ENCODE measurements at regions not wholly inside any gene's neighbourhood (a gene's known extent, or its start where the extent isn't known, plus 50 kb on each side); places are given as distances from the start of the nearest gene placed in this dataset.

DNA sequence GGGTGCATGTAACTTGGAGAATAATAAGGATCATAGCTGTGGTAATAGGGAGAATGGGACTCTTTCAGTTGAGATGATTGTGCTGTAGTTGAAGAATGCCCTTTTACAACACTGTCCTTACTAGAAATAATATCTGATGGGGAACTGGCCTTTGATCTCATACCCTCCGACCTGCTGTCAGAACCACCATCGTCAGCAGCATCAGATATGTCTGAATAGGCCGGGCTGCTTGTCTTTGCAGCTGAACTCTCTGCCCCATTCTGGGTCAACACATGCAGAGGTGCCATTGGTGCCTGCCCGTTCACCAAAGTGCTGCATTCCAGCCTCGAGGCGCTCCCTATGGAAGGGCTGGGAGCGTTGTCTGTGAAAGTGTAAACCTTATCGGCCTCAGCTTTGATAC lies 99.1 kb downstream of the ZNF608 start:
- no peaks in the 10 kb centered on the region for H3K9me3 ChIP-seq (ENCODE audit: control insufficient read depth in 2 of 2, low read length in 2 of 2)
- no peaks in the 10 kb centered on the region for H3K27me3 ChIP-seq (ENCODE audit: control insufficient read depth in 2 of 2, insufficient read depth in 2 of 2, low read length in 2 of 2)
- H3K36me3 ChIP-seq (ENCODE audit: control insufficient read depth in 2 of 2, insufficient read depth in 2 of 2, low read length in 2 of 2) = peaks cover 8 to 13% of the 10 kb centered on the region in 2 donors
- H3K27ac ChIP-seq (ENCODE audit: low read depth in 2 of 2, low read length in 2 of 2) = no peak overlapping the region
- H3K9ac ChIP-seq (ENCODE audit: low read depth in 1 of 2, low read length in 2 of 2) = no peak overlapping the region
- H3K4me1 ChIP-seq (ENCODE audit: control insufficient read depth in 2 of 2, insufficient read depth in 2 of 2, low read length in 2 of 2) = peaks cover 32% of the 10 kb centered on the region in 2 donors
- H3K4me3 ChIP-seq (ENCODE audit: low read length in 2 of 2) = no peak overlapping the region

DNA sequence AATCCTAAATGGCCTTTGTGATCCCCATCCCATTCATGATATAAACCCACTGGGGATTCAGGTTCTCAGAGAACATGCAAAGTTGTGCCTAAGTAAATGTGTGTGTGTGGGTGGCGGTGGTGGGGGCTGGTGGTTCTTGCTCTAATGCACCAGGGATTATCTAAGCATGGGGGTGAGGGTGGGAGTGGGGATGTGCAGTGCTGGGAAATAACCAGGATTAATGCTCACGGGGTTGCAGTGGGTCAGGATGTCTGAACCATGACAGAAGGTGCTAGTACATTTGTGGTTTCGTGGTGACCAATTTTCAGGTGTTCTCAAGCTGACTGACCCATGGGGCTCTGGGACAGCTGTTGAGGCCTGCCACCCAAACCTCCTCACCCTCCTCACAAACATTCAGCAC lies 101.0 kb downstream of the ZNF608 start:
- no peak overlapping the region for H3K9ac ChIP-seq (ENCODE audit: low read depth in 1 of 2, low read length in 2 of 2)

DNA sequence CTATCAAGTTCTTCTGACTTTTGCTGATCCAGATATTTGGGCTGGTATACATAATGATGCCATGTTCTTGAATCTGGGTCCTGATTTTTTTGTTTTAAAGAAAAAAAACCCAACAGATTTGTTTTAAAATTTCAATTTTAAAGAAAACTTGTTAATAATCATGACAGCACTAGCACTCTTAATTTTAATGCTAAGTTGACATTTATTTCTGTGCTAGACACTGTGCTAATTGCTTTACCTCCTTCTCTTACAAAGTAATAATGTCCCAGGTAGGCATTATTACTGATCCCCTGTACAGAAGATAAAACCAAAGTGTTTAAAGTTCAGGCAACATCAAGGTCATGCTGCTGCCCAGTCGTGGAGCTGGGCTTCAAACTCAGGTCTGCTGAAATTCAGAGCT lies 101.9 kb downstream of the ZNF608 start:
- no peak overlapping the region for H3K9ac ChIP-seq (ENCODE audit: low read depth in 1 of 2, low read length in 2 of 2)
- peaks cover 8 to 13% of the 10 kb centered on the region in 2 donors for H3K36me3 ChIP-seq (ENCODE audit: control insufficient read depth in 2 of 2, insufficient read depth in 2 of 2, low read length in 2 of 2)
- no peaks in the 10 kb centered on the region for H3K27me3 ChIP-seq (ENCODE audit: control insufficient read depth in 2 of 2, insufficient read depth in 2 of 2, low read length in 2 of 2)
- no peak overlapping the region for H3K4me3 ChIP-seq (ENCODE audit: low read length in 2 of 2)
- no peaks in the 10 kb centered on the region for H3K9me3 ChIP-seq (ENCODE audit: control insufficient read depth in 2 of 2, low read length in 2 of 2)
- H3K4me1 ChIP-seq (ENCODE audit: control insufficient read depth in 2 of 2, insufficient read depth in 2 of 2, low read length in 2 of 2) = peaks cover 12 to 13% of the 10 kb centered on the region in 2 donors
- no peak overlapping the region for H3K27ac ChIP-seq (ENCODE audit: low read depth in 2 of 2, low read length in 2 of 2)

More for the DNA sequence above, 101.0 kb downstream of the ZNF608 start:
- Histone ChIP-seq H3K27ac (ENCODE audit: low read depth in 2 of 2, low read length in 2 of 2) (no peak overlapping the region), H3K36me3 (ENCODE audit: control insufficient read depth in 2 of 2, insufficient read depth in 2 of 2, low read length in 2 of 2) (peaks cover 8 to 13% of the 10 kb centered on the region in 2 donors), H3K4me3 (ENCODE audit: low read length in 2 of 2) (no peak overlapping the region), H3K9me3 (ENCODE audit: control insufficient read depth in 2 of 2, low read length in 2 of 2) (no peaks in the 10 kb centered on the region), H3K4me1 (ENCODE audit: control insufficient read depth in 2 of 2, insufficient read depth in 2 of 2, low read length in 2 of 2) (peaks cover 20% of the 10 kb centered on the region in 2 donors), H3K27me3 (ENCODE audit: control insufficient read depth in 2 of 2, insufficient read depth in 2 of 2, low read length in 2 of 2) (no peaks in the 10 kb centered on the region)

DNA sequence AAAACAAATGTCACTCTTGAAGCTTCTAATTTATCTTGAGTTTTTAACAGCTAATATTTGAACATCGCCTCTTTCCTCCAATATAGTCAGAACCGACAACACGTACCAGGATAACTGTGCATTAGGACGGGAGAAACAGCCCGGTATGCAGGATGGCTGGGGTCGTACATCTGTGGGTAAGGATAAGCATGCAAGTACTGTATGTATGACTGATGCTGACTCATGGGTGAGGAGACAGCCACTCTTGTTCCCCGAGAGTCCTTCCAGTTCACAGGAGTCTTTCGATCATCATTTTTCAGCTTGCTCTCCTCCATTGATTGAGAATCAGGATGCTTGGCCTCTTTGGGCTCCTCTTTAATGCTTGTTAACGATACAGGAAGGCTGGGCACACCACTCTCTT lies 102.3 kb downstream of the ZNF608 start:
- Histone ChIP-seq H3K4me1 (ENCODE audit: control insufficient read depth in 2 of 2, insufficient read depth in 2 of 2, low read length in 2 of 2) (peaks cover 7 to 8% of the 10 kb centered on the region in 2 donors), H3K27me3 (ENCODE audit: control insufficient read depth in 2 of 2, insufficient read depth in 2 of 2, low read length in 2 of 2) (no peaks in the 10 kb centered on the region), H3K36me3 (ENCODE audit: control insufficient read depth in 2 of 2, insufficient read depth in 2 of 2, low read length in 2 of 2) (peaks cover 8 to 13% of the 10 kb centered on the region in 2 donors), H3K27ac (ENCODE audit: low read depth in 2 of 2, low read length in 2 of 2) (no peak overlapping the region), H3K9me3 (ENCODE audit: control insufficient read depth in 2 of 2, low read length in 2 of 2) (no peaks in the 10 kb centered on the region), H3K4me3 (ENCODE audit: low read length in 2 of 2) (no peak overlapping the region), H3K9ac (ENCODE audit: low read depth in 1 of 2, low read length in 2 of 2) (no peak overlapping the region)

DNA sequence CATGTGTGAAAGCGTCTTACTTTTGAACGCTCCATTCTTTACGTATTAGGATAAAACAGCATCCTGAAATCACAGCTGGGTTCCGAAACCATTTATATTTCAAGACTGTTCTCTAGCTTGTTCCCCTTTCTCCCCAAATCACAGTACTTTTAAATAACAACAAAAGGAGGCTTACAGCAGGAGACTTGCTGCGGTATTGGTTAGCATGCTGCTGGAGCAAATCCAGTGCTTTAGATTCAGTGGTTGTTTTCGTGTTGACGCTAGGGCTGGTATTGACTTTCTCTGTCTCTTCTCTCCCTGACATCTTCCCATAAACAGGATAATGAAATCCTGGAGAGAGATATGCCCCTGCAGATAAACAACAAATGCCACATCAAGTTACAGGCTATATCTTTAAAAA lies 103.1 kb downstream of the ZNF608 start:
- no peaks in the 10 kb centered on the region for H3K9me3 ChIP-seq (ENCODE audit: control insufficient read depth in 2 of 2, low read length in 2 of 2)
- no peak overlapping the region for H3K27ac ChIP-seq (ENCODE audit: low read depth in 2 of 2, low read length in 2 of 2)
- H3K4me1 ChIP-seq (ENCODE audit: control insufficient read depth in 2 of 2, insufficient read depth in 2 of 2, low read length in 2 of 2) = peaks cover 3 to 6% of the 10 kb centered on the region in 2 donors
- H3K4me3 ChIP-seq (ENCODE audit: low read length in 2 of 2) = no peak overlapping the region
- peaks cover 6 to 12% of the 10 kb centered on the region in 2 donors for H3K36me3 ChIP-seq (ENCODE audit: control insufficient read depth in 2 of 2, insufficient read depth in 2 of 2, low read length in 2 of 2)
- H3K27me3 ChIP-seq (ENCODE audit: control insufficient read depth in 2 of 2, insufficient read depth in 2 of 2, low read length in 2 of 2) = no peaks in the 10 kb centered on the region
- no peak overlapping the region for H3K9ac ChIP-seq (ENCODE audit: low read depth in 1 of 2, low read length in 2 of 2)

DNA sequence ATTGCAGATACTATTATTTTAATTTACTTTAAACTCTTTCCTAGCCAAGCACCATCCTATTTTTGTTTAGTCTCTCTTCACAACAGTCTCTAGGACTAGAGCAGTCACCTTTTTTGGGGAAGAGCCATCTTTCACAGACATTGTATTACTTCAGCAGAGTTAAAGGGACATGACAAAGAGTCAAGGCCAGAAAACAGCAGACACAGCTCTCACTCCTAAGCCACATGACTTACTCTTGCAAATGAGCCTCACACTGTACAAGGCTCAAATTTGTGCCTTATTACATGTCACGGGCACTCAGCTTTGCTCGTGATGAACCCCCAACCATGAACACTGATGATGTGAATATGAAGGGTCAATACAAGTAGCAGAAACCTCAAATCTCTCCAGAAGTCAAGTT lies 104.3 kb downstream of the ZNF608 start:
- H3K27me3 ChIP-seq (ENCODE audit: control insufficient read depth in 2 of 2, insufficient read depth in 2 of 2, low read length in 2 of 2) = no peaks in the 10 kb centered on the region

DNA sequence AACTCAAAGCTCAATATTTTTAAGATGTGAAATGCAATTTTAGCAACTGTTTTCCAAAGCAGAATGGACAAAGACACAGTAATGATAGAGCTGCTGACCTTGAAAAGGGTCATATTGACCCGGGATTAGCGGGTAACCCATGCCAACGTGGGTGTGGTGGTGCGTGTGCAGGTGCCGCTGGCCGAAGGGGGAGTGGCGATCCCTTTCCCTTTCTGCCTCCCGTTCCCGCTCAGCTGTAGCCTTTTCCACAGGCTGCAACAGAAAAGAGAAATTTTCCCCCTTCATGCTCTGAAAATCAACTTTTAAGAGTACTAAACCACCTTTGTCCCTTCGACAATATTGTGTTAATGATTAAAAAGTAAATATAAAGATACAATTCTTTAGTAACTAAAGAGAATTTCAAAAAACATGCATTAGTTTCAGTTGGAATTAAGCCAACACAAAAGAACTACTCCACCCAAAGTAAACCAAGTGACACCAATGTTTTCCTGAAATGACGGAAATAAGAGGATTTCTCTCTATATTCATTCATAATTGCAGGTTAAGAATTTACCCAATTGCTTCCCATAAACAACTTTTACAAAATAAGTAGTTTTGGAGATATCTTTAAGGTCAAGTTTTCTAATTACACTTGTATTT lies 105.2 kb downstream of the ZNF608 start:
- Histone ChIP-seq H3K4me3 (ENCODE audit: low read length in 2 of 2) (no peak overlapping the region), H3K9ac (ENCODE audit: low read depth in 1 of 2, low read length in 2 of 2) (no peak overlapping the region), H3K9me3 (ENCODE audit: control insufficient read depth in 2 of 2, low read length in 2 of 2) (no peaks in the 10 kb centered on the region), H3K27me3 (ENCODE audit: control insufficient read depth in 2 of 2, insufficient read depth in 2 of 2, low read length in 2 of 2) (no peaks in the 10 kb centered on the region), H3K36me3 (ENCODE audit: control insufficient read depth in 2 of 2, insufficient read depth in 2 of 2, low read length in 2 of 2) (peaks cover 4 to 6% of the 10 kb centered on the region in 2 donors), H3K27ac (ENCODE audit: low read depth in 2 of 2, low read length in 2 of 2) (peak overlapping the region in 1 of 2 donors; percentile 53), H3K4me1 (ENCODE audit: control insufficient read depth in 2 of 2, insufficient read depth in 2 of 2, low read length in 2 of 2) (peaks cover 3 to 6% of the 10 kb centered on the region in 2 donors)

More for the DNA sequence above, 104.3 kb downstream of the ZNF608 start:
- Histone ChIP-seq H3K9me3 (ENCODE audit: control insufficient read depth in 2 of 2, low read length in 2 of 2) (no peaks in the 10 kb centered on the region), H3K27ac (ENCODE audit: low read depth in 2 of 2, low read length in 2 of 2) (no peak overlapping the region), H3K9ac (ENCODE audit: low read depth in 1 of 2, low read length in 2 of 2) (no peak overlapping the region), H3K4me3 (ENCODE audit: low read length in 2 of 2) (no peak overlapping the region), H3K36me3 (ENCODE audit: control insufficient read depth in 2 of 2, insufficient read depth in 2 of 2, low read length in 2 of 2) (peaks cover 3 to 6% of the 10 kb centered on the region in 2 donors), H3K4me1 (ENCODE audit: control insufficient read depth in 2 of 2, insufficient read depth in 2 of 2, low read length in 2 of 2) (peaks cover 3 to 6% of the 10 kb centered on the region in 2 donors)

DNA sequence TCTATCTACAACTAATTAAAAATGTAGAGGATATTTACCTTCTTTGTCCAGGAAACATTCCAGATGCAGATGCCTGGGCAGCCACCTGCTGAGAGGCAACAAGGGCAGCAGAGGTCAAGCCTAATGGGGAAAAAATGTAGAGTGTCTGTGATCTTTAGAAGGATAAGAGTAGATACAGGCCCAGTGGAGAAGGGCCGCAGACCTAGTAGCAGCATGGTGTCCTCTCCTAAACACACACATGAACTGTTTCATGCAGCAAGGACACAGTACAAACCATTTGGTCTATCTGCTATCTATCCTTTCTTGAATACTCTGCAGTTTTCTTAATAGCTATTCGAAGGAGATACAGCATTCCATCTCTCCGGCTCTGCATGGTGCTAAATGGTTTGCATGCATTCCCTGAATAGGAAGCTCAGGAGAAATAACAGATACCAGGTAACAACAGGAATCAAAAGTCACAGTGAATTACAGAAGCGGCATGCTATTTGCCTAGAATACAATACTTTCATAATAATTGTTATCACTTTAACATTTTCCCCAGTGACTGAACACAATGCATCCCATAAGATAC lies 107.3 kb downstream of the ZNF608 start:
- Histone ChIP-seq H3K36me3 (ENCODE audit: control insufficient read depth in 2 of 2, insufficient read depth in 2 of 2, low read length in 2 of 2) (peaks cover 4 to 8% of the 10 kb centered on the region in 2 donors), H3K9ac (ENCODE audit: low read depth in 1 of 2, low read length in 2 of 2) (no peak overlapping the region), H3K27me3 (ENCODE audit: control insufficient read depth in 2 of 2, insufficient read depth in 2 of 2, low read length in 2 of 2) (no peaks in the 10 kb centered on the region), H3K9me3 (ENCODE audit: control insufficient read depth in 2 of 2, low read length in 2 of 2) (no peaks in the 10 kb centered on the region), H3K27ac (ENCODE audit: low read depth in 2 of 2, low read length in 2 of 2) (no peak overlapping the region), H3K4me3 (ENCODE audit: low read length in 2 of 2) (no peak overlapping the region), H3K4me1 (ENCODE audit: control insufficient read depth in 2 of 2, insufficient read depth in 2 of 2, low read length in 2 of 2) (peaks cover 3 to 6% of the 10 kb centered on the region in 2 donors)

DNA sequence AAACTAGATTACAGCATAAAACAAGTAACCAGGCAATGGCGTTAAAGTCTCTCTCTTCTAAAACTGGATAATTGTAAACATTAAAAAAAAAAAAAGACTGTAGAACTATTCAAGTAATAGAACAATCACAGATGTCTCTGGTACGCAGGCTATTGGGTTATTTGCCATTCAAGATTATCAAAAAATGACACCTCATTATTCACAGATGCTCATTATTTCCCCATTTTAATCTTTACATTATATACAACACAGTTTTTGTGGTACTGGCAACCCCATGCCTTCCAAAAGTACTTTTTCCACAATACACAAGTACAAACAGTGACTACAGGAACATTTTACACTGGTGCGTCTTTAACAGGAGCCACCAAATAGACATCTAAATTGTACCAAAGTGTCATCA lies 109.4 kb downstream of the ZNF608 start:
- Histone ChIP-seq H3K9ac (ENCODE audit: low read depth in 1 of 2, low read length in 2 of 2) (no peak overlapping the region), H3K36me3 (ENCODE audit: control insufficient read depth in 2 of 2, insufficient read depth in 2 of 2, low read length in 2 of 2) (peaks cover 4% of the 10 kb centered on the region in 2 donors), H3K4me1 (ENCODE audit: control insufficient read depth in 2 of 2, insufficient read depth in 2 of 2, low read length in 2 of 2) (peaks cover 3% of the 10 kb centered on the region in 2 donors), H3K9me3 (ENCODE audit: control insufficient read depth in 2 of 2, low read length in 2 of 2) (no peaks in the 10 kb centered on the region), H3K27me3 (ENCODE audit: control insufficient read depth in 2 of 2, insufficient read depth in 2 of 2, low read length in 2 of 2) (no peaks in the 10 kb centered on the region), H3K27ac (ENCODE audit: low read depth in 2 of 2, low read length in 2 of 2) (no peak overlapping the region), H3K4me3 (ENCODE audit: low read length in 2 of 2) (no peak overlapping the region)

DNA sequence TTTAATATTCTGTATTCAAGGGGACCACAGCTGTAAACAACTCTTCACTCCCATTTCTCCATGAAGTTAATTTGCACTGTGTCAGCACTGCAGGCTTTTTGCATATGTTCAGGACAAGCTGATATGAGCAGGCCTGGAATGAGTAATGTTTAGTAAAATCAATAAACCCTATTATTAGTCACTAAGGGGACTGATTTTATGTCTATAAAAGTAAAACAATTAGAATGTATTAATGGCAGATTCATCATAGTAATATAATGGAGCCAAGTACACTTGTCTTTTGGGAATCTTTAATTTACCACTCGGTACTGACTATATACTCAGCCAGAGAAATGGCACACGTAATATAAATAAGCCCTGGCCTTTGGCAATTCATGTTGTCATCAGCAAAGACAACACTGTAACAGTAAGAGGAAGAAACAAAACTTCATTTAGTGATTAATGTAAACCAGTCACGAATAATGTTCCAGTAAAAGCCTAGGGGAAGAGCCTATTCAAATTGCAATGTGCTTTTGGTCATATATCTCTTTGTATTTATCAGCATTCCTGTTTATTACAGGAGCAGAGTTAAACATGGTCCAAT lies 111.6 kb downstream of the ZNF608 start:
- no peak overlapping the region for H3K4me3 ChIP-seq (ENCODE audit: low read length in 2 of 2)
- no peak overlapping the region for H3K9ac ChIP-seq (ENCODE audit: low read depth in 1 of 2, low read length in 2 of 2)
- no peaks in the 10 kb centered on the region for H3K27me3 ChIP-seq (ENCODE audit: control insufficient read depth in 2 of 2, insufficient read depth in 2 of 2, low read length in 2 of 2)
- H3K4me1 ChIP-seq (ENCODE audit: control insufficient read depth in 2 of 2, insufficient read depth in 2 of 2, low read length in 2 of 2) = no peaks in the 10 kb centered on the region
- H3K27ac ChIP-seq (ENCODE audit: low read depth in 2 of 2, low read length in 2 of 2) = no peak overlapping the region
- H3K36me3 ChIP-seq (ENCODE audit: control insufficient read depth in 2 of 2, insufficient read depth in 2 of 2, low read length in 2 of 2) = peaks cover 4% of the 10 kb centered on the region in 2 donors
- H3K9me3 ChIP-seq (ENCODE audit: control insufficient read depth in 2 of 2, low read length in 2 of 2) = no peaks in the 10 kb centered on the region

Data from mucosa of rectum (tissue), 2 donors.